Sigmoid colon (tissue), 6 donors: ENCODE measurements at regions not wholly inside any gene's neighbourhood (a gene's known extent, or its start where the extent isn't known, plus 50 kb on each side); places are given as distances from the start of the nearest gene placed in this dataset.

Experiments used
- DNase-seq: peaks from one replicate; pipeline ENCODE4 v3.0.0-alpha.2; 2019
- H3K27ac ChIP-seq, 4 donors: fragments of 200-600 bp; sonication (generic); one replicate each; pipeline ENCODE4 v1.5.1; 2016 to 2019; ENCODE audit warnings: mild to moderate bottlenecking in 1 of 4
- H3K27me3 ChIP-seq, 3 donors: fragments of 200-600 bp; sonication (generic); one replicate each; pipeline ENCODE4 v1.5.1; 2019; ENCODE audit warnings: mild to moderate bottlenecking in 1 of 3
- H3K36me3 ChIP-seq, 4 donors: fragments of 200-600 bp; sonication (generic); one replicate each; pipeline ENCODE4 v1.5.1; 2016 to 2019
- H3K4me1 ChIP-seq, 4 donors: fragments of 200-600 bp; sonication (generic); one replicate each; pipeline ENCODE4 v1.5.1; 2017 to 2019
- H3K4me3 ChIP-seq, 4 donors: fragments of 200-600 bp; sonication (generic); one replicate each; pipeline ENCODE4 v1.5.1; 2017 to 2019; ENCODE audit warnings: mild to moderate bottlenecking in 2 of 4, moderate library complexity in 1 of 4
- H3K9me3 ChIP-seq, 4 donors: fragments of 200-600 bp in 3 of 4; sonication (generic) in 3 of 4; one replicate each; pipeline versions ENCODE4 v1.5.1 to v1.6.1; 2013 to 2019
- CTCF ChIP-seq, 4 experiments: fragments of 450-650 bp in 3 of 4; fragments of 200-600 bp in 1 of 4; IDR thresholded peaks; one replicate each; pipeline ENCODE4 v1.5.1; 2016 to 2019; ENCODE audit warnings: antibody characterized with exemption in 4 of 4, mild to moderate bottlenecking in 3 of 4, moderate library complexity in 2 of 4
- EP300 ChIP-seq, 4 donors: sonication (generic); formaldehyde crosslinking; IDR thresholded peaks; one replicate each; pipeline ENCODE4 v1.6.1; 2017; ENCODE audit warnings: antibody characterized with exemption in 4 of 4
- POLR2A ChIP-seq, 2 donors: fragments of 450-650 bp; IDR thresholded peaks; one replicate each; pipeline ENCODE4 v1.6.1; 2016; ENCODE audit warnings: antibody characterized with exemption in 2 of 2, mild to moderate bottlenecking in 2 of 2, moderate library complexity in 2 of 2
- POLR2AphosphoS5 ChIP-seq, 4 donors: sonication (generic); formaldehyde crosslinking; IDR thresholded peaks; one replicate each; pipeline ENCODE4 v1.6.1; 2017; ENCODE audit warnings: antibody characterized with exemption in 4 of 4
- WGBS, 2 donors: extraction: QIAGEN DNeasy Blood & Tissue Kit; methylation state at CpG; one replicate each; pipeline ENCODE4 v1.1.7; 2013; 5-methylcytosine and 5-hydroxymethylcytosine counted together
- intact Hi-C: fragments of 100-400 bp; cut with DNase I; formaldehyde crosslinking; loops from one replicate; pipeline ENCODE4 v1.15.1; 2023
- donor health status: healthy with polysubstance abuse.
- donor health status: healthy.

GRCh38 chr10:125265579-125265955 is 105.2 kb upstream of the CTBP2 start:
- TF ChIP-seq POLR2AphosphoS5 (IDR thresholded peaks at IDR 0.05) (no peak), POLR2A (IDR thresholded peaks at IDR 0.05) (no peak), EP300 (IDR thresholded peaks at IDR 0.05) (no peak), CTCF (IDR thresholded peaks at IDR 0.05) (no peak)
- H3K27me3 ChIP-seq, result no peaks in the 10 kb centered on the region
- no peaks in the 10 kb centered on the region for H3K9me3 ChIP-seq
- 90 to 93% methylated on average over 6 of the region's 6 CpGs for WGBS, 2 donors
- no peak overlapping the region for H3K27ac ChIP-seq
- no peaks in the 10 kb centered on the region for H3K36me3 ChIP-seq
- intact Hi-C loops, result no loop called here
- H3K4me3 ChIP-seq, result no peak overlapping the region
- no peaks in the 10 kb centered on the region for H3K4me1 ChIP-seq
- DNase-seq, result no peak

- intact Hi-C loops, result no loop called here
- Histone ChIP-seq H3K27me3 (no peaks in the 10 kb centered on the region), H3K4me3 (no peak overlapping the region), H3K9me3 (no peaks in the 10 kb centered on the region), H3K4me1 (no peaks in the 10 kb centered on the region), H3K27ac (no peak overlapping the region), H3K36me3 (no peaks in the 10 kb centered on the region)
- no peak for DNase-seq
- no peak for TF ChIP-seq POLR2AphosphoS5 (IDR thresholded peaks at IDR 0.05)
- TF ChIP-seq POLR2A (IDR thresholded peaks at IDR 0.05), result no peak
- TF ChIP-seq CTCF (IDR thresholded peaks at IDR 0.05), result no peak
- no peak for TF ChIP-seq EP300 (IDR thresholded peaks at IDR 0.05)
- 70 to 74% methylated on average over 13 of the region's 13 CpGs for WGBS, 2 donors
Observed at GRCh38 chr10:125264757-125265578, 104.6 kb upstream of the CTBP2 start.

GRCh38 chr10:125264091-125264490 is 103.7 kb upstream of the CTBP2 start:
- intact Hi-C loops, result no loop called here
- no peak overlapping the region for H3K27ac ChIP-seq
- H3K27me3 ChIP-seq, result no peaks in the 10 kb centered on the region
- no peak overlapping the region for H3K4me3 ChIP-seq
- no peak for DNase-seq
- H3K4me1 ChIP-seq, result no peaks in the 10 kb centered on the region
- H3K36me3 ChIP-seq, result no peaks in the 10 kb centered on the region
- WGBS, 2 donors, result 86 to 93% methylated on average over 1 of the region's 1 CpG
- no peaks in the 10 kb centered on the region for H3K9me3 ChIP-seq
- TF ChIP-seq CTCF (IDR thresholded peaks at IDR 0.05), result no peak

- intact Hi-C loops, result no loop called here
- no peak overlapping the region for H3K27ac ChIP-seq
- no peaks in the 10 kb centered on the region for H3K27me3 ChIP-seq
- H3K36me3 ChIP-seq, result no peaks in the 10 kb centered on the region
- TF ChIP-seq POLR2AphosphoS5 (IDR thresholded peaks at IDR 0.05) (no peak), POLR2A (IDR thresholded peaks at IDR 0.05) (no peak), EP300 (IDR thresholded peaks at IDR 0.05) (no peak), CTCF (IDR thresholded peaks at IDR 0.05) (no peak)
- H3K9me3 ChIP-seq, result no peaks in the 10 kb centered on the region
- H3K4me3 ChIP-seq, result no peak overlapping the region
- no peak for DNase-seq
- WGBS, 2 donors, result 73 to 74% methylated on average over 7 of the region's 7 CpGs
- no peaks in the 10 kb centered on the region for H3K4me1 ChIP-seq
Observed at GRCh38 chr10:125263551-125263950, 103.2 kb upstream of the CTBP2 start.

GRCh38 chr10:125262920-125263319 is 102.6 kb upstream of the CTBP2 start:
- no peak for DNase-seq
- H3K9me3 ChIP-seq, result no peaks in the 10 kb centered on the region

More at GRCh38 chr10:125262920-125263319, 102.6 kb upstream of the CTBP2 start:
- Histone ChIP-seq H3K4me1 (no peaks in the 10 kb centered on the region), H3K36me3 (no peaks in the 10 kb centered on the region), H3K27ac (no peak overlapping the region), H3K4me3 (no peak overlapping the region), H3K27me3 (no peaks in the 10 kb centered on the region)
- intact Hi-C loops, result no loop called here
- 83 to 87% methylated on average over 6 of the region's 6 CpGs for WGBS, 2 donors
- TF ChIP-seq POLR2AphosphoS5 (IDR thresholded peaks at IDR 0.05) (no peak), POLR2A (IDR thresholded peaks at IDR 0.05) (no peak), EP300 (IDR thresholded peaks at IDR 0.05) (no peak), CTCF (IDR thresholded peaks at IDR 0.05) (no peak)
